GM12878 (cell line): ENCODE measurements at regions not wholly inside any gene's neighbourhood (a gene's known extent, or its start where the extent isn't known, plus 50 kb on each side); places are given as distances from the start of the nearest gene placed in this dataset.

Source experiments
- ATAC-seq: fragments of 200-7000 bp; cut with Tn5 transposase; 3 replicates; pipeline ENCODE4 v1.9.1; 2020; ENCODE audit warnings: mild to moderate bottlenecking, moderate library complexity
- BruUV-seq: library from RNA; stranded (reverse); fragments of 400-500 nt; replicated peaks from 2 replicates; lab custom pipeline; 2021; lab: Mats Ljungman, UMichigan
- CTCF ChIA-PET: fragments of 300-600 bp; sonication (Branson Sonifier 250); formaldehyde crosslinking; extraction: SDS; loops from one replicate; lab custom pipeline; 2021; ENCODE audit warnings: inconsistent platforms; lab: Yijun Ruan, JAX
- POLR2A ChIA-PET: fragments of 350-600 bp; formaldehyde crosslinking; extraction: SDS; loops from one replicate; lab custom pipeline; 2021; ENCODE audit warnings: inconsistent platforms; lab: Charles Lee
- RAD21 ChIA-PET: fragments of 300-600 bp; sonication (Branson Sonifier 250); formaldehyde crosslinking; loops from one replicate; lab custom pipeline; 2023; ENCODE audit warnings: antibody characterized with exemption; ENCODE audit not compliant: unreplicated experiment; lab: Charles Lee
- SMC1A ChIA-PET: fragments of 300-600 bp; sonication (Branson Sonifier 250); formaldehyde crosslinking; loops from one replicate; lab custom pipeline; 2023; ENCODE audit not compliant: unreplicated experiment, uncharacterized antibody; lab: Charles Lee
- DNase-seq: peaks from one replicate; pipeline ENCODE4 v3.0.0-alpha.2; 2011; ENCODE audit warnings: low read depth, low spot score
- FAIRE-seq: peaks from 3 replicates; lab custom pipeline; 2011; peaks lifted over from hg19 to GRCh38; lab: Jason Lieb, UNC
- H2AFZ ChIP-seq: 2 replicates; pipeline ENCODE4 v1.6.0; 2011; ENCODE audit warnings: low read depth, low read length, control low read depth; ENCODE audit not compliant: control insufficient read depth
- H3K27ac ChIP-seq: 2 replicates; pipeline ENCODE4 v1.5.1; 2011; ENCODE audit warnings: control low read depth; ENCODE audit not compliant: control insufficient read depth, insufficient read depth
- H3K27me3 ChIP-seq, 2 experiments: replicated peaks in 1 of 2; 2 replicates each; pipeline versions ENCODE4 v1.6.0 to v1.6.1; 2011; ENCODE audit warnings: low read length in 1 of 2; ENCODE audit not compliant: control insufficient read depth in 2 of 2, insufficient read depth in 2 of 2
- H3K36me3 ChIP-seq, 2 experiments: 2 replicates each; pipeline ENCODE4 v1.5.1; 2011; ENCODE audit warnings: low read length in 1 of 2; ENCODE audit not compliant: control insufficient read depth in 2 of 2, insufficient read depth in 2 of 2
- H3K4me1 ChIP-seq: 2 replicates; pipeline ENCODE4 v1.6.1; 2011; ENCODE audit warnings: mild to moderate bottlenecking, low read length, moderate library complexity, mixed read lengths; ENCODE audit not compliant: control insufficient read depth, insufficient read depth
- H3K4me2 ChIP-seq: 2 replicates; pipeline ENCODE4 v1.6.0; 2011; ENCODE audit warnings: control low read depth; ENCODE audit not compliant: control insufficient read depth, insufficient read depth
- H3K4me3 ChIP-seq: fragments of 200-600 bp; sonication (generic); 2 replicates; pipeline ENCODE4 v1.5.1; 2016
- H3K79me2 ChIP-seq: 2 replicates; pipeline ENCODE4 v1.6.0; 2011; ENCODE audit warnings: low read length; ENCODE audit not compliant: control insufficient read depth, insufficient read depth
- H3K9ac ChIP-seq: 2 replicates; pipeline ENCODE4 v1.8.0; 2011; ENCODE audit warnings: low read length, control low read depth, mixed read lengths; ENCODE audit not compliant: control insufficient read depth, insufficient read depth
- H3K9me3 ChIP-seq: replicated peaks from 3 replicates; pipeline ENCODE4 v1.5.1; 2011; ENCODE audit warnings: mild to moderate bottlenecking, low read length; ENCODE audit not compliant: control insufficient read depth, insufficient read depth
- H4K20me1 ChIP-seq: 2 replicates; pipeline ENCODE4 v1.6.0; 2011; ENCODE audit not compliant: control insufficient read depth, insufficient read depth
- IRF3 ChIP-seq: fragments of 450-650 bp; IDR thresholded peaks from 2 replicates; pipeline ENCODE4 v1.6.1; 2014; ENCODE audit warnings: mild to moderate bottlenecking
- SMARCA5 ChIP-seq: fragments of 450-650 bp; IDR thresholded peaks from 2 replicates; pipeline ENCODE4 v1.6.1; 2017; ENCODE audit warnings: mild to moderate bottlenecking
- SUPT20H ChIP-seq: IDR thresholded peaks from 2 replicates; pipeline ENCODE4 v1.6.1; 2011; ENCODE audit warnings: low read depth, mild to moderate bottlenecking, low read length, moderate library complexity, borderline replicate concordance; ENCODE audit not compliant: control insufficient read depth
- TCF7 ChIP-seq: IDR thresholded peaks from 2 replicates; pipeline ENCODE4 v1.6.1; 2014; ENCODE audit warnings: antibody characterized with exemption, borderline replicate concordance
- ZBTB33 ChIP-seq: fragments of 450-650 bp; IDR thresholded peaks from 2 replicates; pipeline ENCODE4 v1.6.1; 2017; ENCODE audit warnings: mild to moderate bottlenecking
- WGBS: methylation state at CpG from one replicate; pipeline ENCODE4 v1.1.6; 2016; ENCODE audit warnings: low lambda C conversion rate; ENCODE audit not compliant: insufficient replicate concordance, insufficient coverage; ENCODE audit errors: missing lambda C conversion rate; 5-methylcytosine and 5-hydroxymethylcytosine counted together
- in situ Hi-C: fragments of 300-500 bp; cut with MboI; formaldehyde crosslinking; loops from 9 replicates; pipeline ENCODE4 v1.14.3; 2018; ENCODE audit warnings: mixed read lengths
- intact Hi-C: fragments of 100-400 bp; cut with micrococcal nuclease; formaldehyde crosslinking; loops from one replicate; pipeline ENCODE4 v1.14.2; 2022; ENCODE audit not compliant: unreplicated experiment
- TF ChIP-seq, protein P1 (sequence below): fragments of 150-350 bp; IDR thresholded peaks from 2 replicates; pipeline ENCODE4 v1.6.1; 2014; ENCODE audit warnings: mild to moderate bottlenecking, low read depth, low read length
- TF ChIP-seq, protein P2 (sequence below): IDR thresholded peaks from 2 replicates; pipeline ENCODE4 v1.6.1; 2012; ENCODE audit warnings: mild to moderate bottlenecking, low read depth, low read length

DNA sequence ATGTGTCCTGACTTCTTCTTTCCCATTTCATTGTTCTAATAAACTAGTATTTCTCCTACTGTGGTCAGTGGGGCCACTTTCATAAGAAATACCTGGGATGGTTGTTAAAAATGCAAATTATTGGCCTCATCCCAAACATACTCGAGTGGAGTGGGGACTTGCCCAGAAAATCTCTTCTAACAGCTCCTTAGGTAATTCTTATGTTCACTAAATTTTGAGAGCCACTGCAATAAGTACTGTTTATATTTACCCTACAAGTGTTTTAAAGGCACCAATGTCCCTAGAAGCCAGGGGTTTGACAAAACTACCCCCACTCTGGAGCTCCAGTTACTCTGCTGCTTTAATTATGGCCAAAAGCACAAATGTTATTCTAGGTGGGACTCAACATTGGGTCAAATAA is 70.0 kb upstream of the ACP3 start:
- DNase-seq (no peak), FAIRE-seq (no peak), ATAC-seq (no peak)
- ChIA-PET POLR2A (no interaction called here), RAD21 (no interaction called here), CTCF (interaction anchor here (1.0 kb wide), 1 partner anchor 9 kb away, joined by 3 read pairs; no protein-coding TSS in a partner anchor), SMC1A (interaction anchor here (0.8 kb wide), 1 partner anchor 12 kb away, joined by 4 read pairs; no protein-coding TSS in a partner anchor)
- no peak overlapping the region for H3K9ac ChIP-seq
- WGBS = 0% methylated on average over 1 of the region's 1 CpG
- H4K20me1 ChIP-seq = no peaks in the 10 kb centered on the region
- BruUV-seq = no TSS peak
- H3K27me3 ChIP-seq = peaks cover 0 to 6% of the 10 kb centered on the region in 2 experiments; a peak in 2 of 4 replicates
- H3K4me2 ChIP-seq = no peak overlapping the region
- H3K36me3 ChIP-seq = no peaks in the 10 kb centered on the region
- no peak overlapping the region for H3K27ac ChIP-seq
- no peak overlapping the region for H3K4me3 ChIP-seq
- no peak overlapping the region for H2AFZ ChIP-seq
- no peaks in the 10 kb centered on the region for H3K9me3 ChIP-seq
- TF ChIP-seq, protein P1, sequence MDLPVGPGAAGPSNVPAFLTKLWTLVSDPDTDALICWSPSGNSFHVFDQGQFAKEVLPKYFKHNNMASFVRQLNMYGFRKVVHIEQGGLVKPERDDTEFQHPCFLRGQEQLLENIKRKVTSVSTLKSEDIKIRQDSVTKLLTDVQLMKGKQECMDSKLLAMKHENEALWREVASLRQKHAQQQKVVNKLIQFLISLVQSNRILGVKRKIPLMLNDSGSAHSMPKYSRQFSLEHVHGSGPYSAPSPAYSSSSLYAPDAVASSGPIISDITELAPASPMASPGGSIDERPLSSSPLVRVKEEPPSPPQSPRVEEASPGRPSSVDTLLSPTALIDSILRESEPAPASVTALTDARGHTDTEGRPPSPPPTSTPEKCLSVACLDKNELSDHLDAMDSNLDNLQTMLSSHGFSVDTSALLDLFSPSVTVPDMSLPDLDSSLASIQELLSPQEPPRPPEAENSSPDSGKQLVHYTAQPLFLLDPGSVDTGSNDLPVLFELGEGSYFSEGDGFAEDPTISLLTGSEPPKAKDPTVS = no peak
- no peak for TF ChIP-seq ZBTB33
- no peak for TF ChIP-seq IRF3
- no peak for TF ChIP-seq TCF7
- TF ChIP-seq SUPT20H = no peak
- TF ChIP-seq, protein P2, sequence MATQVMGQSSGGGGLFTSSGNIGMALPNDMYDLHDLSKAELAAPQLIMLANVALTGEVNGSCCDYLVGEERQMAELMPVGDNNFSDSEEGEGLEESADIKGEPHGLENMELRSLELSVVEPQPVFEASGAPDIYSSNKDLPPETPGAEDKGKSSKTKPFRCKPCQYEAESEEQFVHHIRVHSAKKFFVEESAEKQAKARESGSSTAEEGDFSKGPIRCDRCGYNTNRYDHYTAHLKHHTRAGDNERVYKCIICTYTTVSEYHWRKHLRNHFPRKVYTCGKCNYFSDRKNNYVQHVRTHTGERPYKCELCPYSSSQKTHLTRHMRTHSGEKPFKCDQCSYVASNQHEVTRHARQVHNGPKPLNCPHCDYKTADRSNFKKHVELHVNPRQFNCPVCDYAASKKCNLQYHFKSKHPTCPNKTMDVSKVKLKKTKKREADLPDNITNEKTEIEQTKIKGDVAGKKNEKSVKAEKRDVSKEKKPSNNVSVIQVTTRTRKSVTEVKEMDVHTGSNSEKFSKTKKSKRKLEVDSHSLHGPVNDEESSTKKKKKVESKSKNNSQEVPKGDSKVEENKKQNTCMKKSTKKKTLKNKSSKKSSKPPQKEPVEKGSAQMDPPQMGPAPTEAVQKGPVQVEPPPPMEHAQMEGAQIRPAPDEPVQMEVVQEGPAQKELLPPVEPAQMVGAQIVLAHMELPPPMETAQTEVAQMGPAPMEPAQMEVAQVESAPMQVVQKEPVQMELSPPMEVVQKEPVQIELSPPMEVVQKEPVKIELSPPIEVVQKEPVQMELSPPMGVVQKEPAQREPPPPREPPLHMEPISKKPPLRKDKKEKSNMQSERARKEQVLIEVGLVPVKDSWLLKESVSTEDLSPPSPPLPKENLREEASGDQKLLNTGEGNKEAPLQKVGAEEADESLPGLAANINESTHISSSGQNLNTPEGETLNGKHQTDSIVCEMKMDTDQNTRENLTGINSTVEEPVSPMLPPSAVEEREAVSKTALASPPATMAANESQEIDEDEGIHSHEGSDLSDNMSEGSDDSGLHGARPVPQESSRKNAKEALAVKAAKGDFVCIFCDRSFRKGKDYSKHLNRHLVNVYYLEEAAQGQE = no peak
- TF ChIP-seq SMARCA5 = no peak
- H3K4me1 ChIP-seq = no peaks in the 10 kb centered on the region
- in situ Hi-C loops (no loop called here), intact Hi-C loops (no loop called here)
- H3K79me2 ChIP-seq = no peaks in the 10 kb centered on the region
